ENCODE measurements at regions not wholly inside any gene's neighbourhood (a gene's known extent, or its start where the extent isn't known, plus 50 kb on each side); places are given as distances from the start of the nearest gene placed in this dataset.

DNA sequence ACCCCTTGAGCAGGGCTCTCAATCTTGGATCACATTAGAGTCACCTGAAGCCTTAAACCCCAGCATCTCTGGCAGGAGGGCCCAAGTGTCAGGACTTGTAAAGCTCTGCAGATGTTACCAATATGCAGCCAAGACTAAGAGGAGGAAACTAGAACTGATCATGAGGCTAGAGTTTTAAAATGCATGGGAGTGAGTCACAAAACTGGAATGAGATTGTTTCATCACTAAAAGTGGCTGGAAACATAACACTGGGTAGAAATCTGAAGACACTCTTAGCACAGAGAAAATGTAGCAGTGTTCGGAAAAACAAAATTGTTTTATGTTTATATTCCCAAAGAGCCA, 63.3 kb upstream of the GHITM start:
- no peak for DNase-seq

DNA sequence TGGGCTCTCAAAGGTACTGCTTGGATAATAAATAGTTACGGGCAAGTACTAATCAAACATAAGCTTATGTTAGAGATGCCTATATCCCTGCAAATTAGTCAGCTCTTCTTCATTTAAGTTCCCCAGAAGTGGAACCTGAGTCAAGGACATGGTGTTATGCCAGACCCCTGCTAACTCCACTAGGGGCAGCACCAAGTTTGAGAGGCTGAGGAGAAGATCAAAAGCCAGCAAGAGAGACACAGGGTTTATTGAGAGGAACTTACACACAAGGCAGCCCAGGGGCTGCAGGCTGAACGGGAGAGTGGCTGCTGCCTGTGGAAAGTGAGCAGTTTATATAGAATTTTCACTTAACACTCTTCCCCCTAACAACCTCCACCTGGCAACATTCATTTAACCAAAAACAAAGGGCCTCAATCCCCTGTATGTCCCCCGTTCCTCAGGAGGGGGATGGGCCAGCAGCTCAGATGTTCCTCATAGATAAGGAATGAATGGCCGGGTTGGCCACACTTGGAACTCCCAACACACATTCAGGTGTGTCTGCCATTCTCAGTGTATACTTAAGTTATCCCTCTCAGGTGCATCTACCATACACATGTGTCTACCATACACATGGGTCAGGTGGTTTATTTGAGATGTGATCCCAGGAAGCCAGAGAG, 62.6 kb upstream of the GHITM start:
- DNase-seq = no peak

DNA sequence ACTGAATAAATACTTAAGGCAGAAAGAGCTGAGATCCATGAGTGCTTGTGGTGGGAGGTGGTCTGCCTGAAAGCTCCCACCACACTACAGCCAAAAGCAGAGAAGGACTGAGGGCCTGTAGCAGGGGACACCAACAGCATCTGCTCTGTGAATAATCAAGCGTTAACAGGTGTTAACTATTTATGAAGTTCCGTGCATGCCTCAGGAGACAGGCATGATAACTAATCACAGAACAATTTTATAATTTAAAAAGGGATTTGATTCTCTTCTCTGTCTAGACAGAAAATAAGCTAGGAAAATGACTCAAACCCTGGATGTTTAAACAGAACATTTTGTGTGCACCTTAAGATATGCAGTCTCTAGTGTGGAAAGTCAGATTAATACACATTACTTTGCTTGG, 61.5 kb upstream of the GHITM start:
- DNase-seq = no peak

DNA sequence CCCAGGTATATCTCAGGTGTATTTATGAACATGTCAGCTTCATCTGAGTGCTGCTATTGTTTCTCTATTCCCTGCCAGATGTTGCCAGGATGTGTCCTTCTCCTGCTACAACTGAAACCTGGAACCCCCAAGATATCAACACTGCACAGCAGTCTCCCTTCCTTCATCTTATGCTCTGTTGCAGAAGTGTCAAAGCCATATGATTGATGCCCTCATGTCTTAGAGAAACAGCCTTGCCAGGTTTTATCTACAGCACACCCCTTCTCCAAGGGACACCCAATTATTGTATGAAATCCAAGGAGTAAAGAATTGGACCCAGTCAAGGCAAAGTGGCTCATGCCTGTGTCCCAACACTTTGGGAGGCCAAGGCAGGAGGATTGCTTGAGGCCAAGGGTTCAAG, 60.5 kb upstream of the GHITM start:
- DNase-seq = no peak

- DNase-seq = no peak
These were observed 55.0 kb upstream of the GHITM start for GRCh38 chr10:84084342-84084741.

GRCh38 chr10:84087202-84087601, 52.1 kb upstream of the GHITM start:
- DNase-seq = no peak

GRCh38 chr10:84088626-84089025, 50.7 kb upstream of the GHITM start:
- no peak for DNase-seq

- no peak for DNase-seq
These were observed 50.1 kb upstream of the GHITM start for GRCh38 chr10:84089162-84089561.
